Epithelial cell of esophagus (primary cell): ENCODE measurements at regions not wholly inside any gene's neighbourhood (a gene's known extent, or its start where the extent isn't known, plus 50 kb on each side); places are given as distances from the start of the nearest gene placed in this dataset.

Experiments used
- DNase-seq: peaks from one replicate; pipeline ENCODE4 v3.0.0; 2010; ENCODE audit warnings: low read depth
- H3K4me3 ChIP-seq: 2 replicates; pipeline ENCODE4 v1.5.1; 2011; ENCODE audit warnings: mild to moderate bottlenecking, low read length, control low read depth
- TF ChIP-seq, protein P1 (sequence below): IDR thresholded peaks from 2 replicates; pipeline ENCODE4 v1.5.1; 2011; ENCODE audit warnings: low read depth, mild to moderate bottlenecking, low read length, control low read depth, inconsistent platforms; ENCODE audit not compliant: insufficient read depth; ENCODE audit errors: missing control alignments

- DNase-seq: no peak
- no peak overlapping the region for H3K4me3 ChIP-seq
- TF ChIP-seq, protein P1, sequence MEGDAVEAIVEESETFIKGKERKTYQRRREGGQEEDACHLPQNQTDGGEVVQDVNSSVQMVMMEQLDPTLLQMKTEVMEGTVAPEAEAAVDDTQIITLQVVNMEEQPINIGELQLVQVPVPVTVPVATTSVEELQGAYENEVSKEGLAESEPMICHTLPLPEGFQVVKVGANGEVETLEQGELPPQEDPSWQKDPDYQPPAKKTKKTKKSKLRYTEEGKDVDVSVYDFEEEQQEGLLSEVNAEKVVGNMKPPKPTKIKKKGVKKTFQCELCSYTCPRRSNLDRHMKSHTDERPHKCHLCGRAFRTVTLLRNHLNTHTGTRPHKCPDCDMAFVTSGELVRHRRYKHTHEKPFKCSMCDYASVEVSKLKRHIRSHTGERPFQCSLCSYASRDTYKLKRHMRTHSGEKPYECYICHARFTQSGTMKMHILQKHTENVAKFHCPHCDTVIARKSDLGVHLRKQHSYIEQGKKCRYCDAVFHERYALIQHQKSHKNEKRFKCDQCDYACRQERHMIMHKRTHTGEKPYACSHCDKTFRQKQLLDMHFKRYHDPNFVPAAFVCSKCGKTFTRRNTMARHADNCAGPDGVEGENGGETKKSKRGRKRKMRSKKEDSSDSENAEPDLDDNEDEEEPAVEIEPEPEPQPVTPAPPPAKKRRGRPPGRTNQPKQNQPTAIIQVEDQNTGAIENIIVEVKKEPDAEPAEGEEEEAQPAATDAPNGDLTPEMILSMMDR: no peak
Measured at GRCh38 chr5:86411596-86411995, 206.1 kb upstream of the COX7C start.

GRCh38 chr5:86427158-86427557 is 190.6 kb upstream of the COX7C start:
- H3K4me3 ChIP-seq: no peak overlapping the region
- DNase-seq: no peak
- TF ChIP-seq, protein P1: no peak

DNA sequence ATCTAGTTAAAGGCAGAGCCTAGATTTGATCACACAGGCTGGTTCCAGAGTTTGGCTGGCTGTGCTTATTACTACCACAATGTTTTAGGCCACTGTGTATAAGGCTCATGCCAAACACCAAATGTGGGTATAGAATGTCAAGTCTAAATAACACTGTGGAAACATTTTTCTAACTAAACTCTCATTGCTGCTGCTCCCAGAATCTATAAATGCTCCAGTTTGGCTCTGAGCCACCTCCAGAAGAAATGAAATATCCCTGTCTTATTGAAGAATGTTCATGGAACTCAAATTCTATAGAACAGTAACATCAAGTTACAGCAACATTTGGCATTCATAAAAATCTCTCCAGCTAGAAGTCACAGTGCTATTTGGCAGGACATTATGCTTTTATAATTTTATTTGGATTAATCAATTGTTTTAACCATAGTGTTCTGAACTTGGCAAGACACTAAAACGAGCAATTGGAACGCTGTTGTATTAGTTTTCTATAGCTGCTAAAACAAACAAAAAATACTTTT is 178.1 kb upstream of the COX7C start:
- no peak for DNase-seq
- no peak overlapping the region for H3K4me3 ChIP-seq
- TF ChIP-seq, protein P1: no peak

DNA sequence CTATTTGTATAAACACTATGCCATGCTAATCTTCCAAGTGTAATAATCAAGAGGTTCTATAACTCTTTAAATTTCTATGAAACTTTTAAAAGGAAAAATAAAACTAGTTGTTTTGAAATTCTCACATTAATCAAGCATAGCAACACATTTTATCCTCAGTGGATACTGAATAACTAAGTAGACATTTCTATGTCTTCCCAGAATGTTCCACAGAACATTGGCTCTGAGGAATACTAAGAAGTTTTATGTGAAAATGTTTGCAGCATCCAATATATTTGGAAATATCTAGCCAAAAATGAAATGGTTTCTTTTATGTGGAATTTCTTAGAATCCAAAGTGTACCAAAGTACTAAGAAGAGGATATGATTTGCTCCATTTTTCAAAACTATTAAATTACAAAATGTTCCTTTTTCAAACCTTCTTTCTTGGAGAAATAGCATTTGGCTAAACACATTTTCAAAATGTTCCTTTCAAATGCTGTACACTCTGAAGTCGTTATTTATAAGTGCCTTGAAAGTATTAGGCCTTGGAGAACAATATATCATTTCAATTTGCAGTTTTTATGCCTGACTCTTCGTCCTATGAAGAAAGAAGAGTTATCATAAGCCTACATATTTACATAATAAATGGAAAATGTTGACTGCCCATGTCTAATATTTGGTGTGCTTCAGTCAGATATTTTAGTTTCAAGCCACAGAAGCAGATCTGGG is 175.6 kb upstream of the COX7C start:
- H3K4me3 ChIP-seq: no peak overlapping the region
- no peak for DNase-seq
- TF ChIP-seq, protein P1: no peak

DNA sequence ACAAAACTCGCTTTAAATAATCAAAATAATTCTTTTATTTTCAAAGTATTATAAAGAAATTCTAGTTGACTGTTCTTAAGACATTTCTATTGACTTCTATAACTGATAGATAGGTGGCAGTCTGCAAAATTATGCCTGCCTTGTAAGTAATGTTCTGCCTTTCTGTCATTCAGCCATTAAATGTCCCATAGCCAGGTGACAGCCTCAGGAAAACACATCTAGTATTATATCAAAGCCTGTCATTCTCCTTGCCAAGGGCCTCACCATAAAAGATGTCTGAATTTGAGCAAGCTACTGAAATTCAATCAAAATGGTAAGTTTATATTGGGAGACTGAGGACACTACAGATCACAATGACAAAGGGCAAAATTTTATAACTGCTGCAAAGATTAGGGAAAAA is 170.4 kb upstream of the COX7C start:
- TF ChIP-seq, protein P1: no peak
- no peak overlapping the region for H3K4me3 ChIP-seq
- DNase-seq: no peak

- no peak overlapping the region for H3K4me3 ChIP-seq
- no peak for DNase-seq
- TF ChIP-seq, protein P1: no peak
Measured at GRCh38 chr5:86452251-86452650, 165.5 kb upstream of the COX7C start.

DNA sequence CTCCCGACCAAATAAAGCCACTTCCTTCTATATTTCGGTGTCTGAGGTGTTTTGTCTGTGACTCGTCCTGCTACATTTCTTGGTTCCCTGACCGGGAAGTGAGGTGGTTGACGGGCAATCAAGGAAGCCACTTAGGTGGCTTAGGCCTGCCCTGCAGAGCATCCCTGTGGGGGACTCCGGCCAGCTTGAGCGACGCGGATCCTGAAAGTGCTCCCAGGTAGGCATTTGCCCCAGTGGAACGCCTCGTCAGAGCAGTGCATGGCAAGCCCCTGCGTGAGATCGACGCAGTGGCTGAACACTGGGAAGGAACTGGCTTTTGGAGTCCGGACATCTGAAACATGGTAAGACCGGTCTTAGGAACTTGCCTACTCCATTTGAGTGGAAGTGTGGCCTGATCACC is 157.2 kb upstream of the COX7C start:
- H3K4me3 ChIP-seq: no peak overlapping the region
- DNase-seq: no peak
- TF ChIP-seq, protein P1: no peak
